HG03565 (cell line): ENCODE measurements at regions not wholly inside any gene's neighbourhood (a gene's known extent, or its start where the extent isn't known, plus 50 kb on each side); places are given as distances from the start of the nearest gene placed in this dataset.

Source experiments
- ATAC-seq: cut with Tn5 transposase; IDR thresholded peaks from one replicate; pipeline ENCODE4 v1.9.1; 2021; ENCODE audit warnings: mild to moderate bottlenecking, moderate library complexity; ENCODE audit not compliant: unreplicated experiment

DNA sequence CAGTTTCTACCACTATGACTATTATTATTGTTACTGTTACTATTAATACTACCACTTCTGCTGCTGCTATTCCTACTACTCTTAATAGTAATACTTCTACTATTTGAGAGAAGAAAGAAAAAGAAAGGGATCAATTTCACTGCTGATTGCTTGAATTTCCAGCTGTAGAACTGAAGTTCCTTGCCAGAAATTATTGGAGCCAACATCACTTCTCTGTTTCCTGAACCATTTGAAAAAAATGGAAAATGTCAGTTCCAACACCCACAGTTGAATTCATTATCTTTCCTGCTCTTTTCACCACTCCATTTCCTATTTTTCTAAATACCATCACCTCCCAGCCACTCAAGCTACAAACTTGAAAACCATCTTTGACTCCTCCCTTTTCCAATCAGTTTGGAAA is 54.1 kb upstream of the PIK3C2G start:
- ATAC-seq: no peak

DNA sequence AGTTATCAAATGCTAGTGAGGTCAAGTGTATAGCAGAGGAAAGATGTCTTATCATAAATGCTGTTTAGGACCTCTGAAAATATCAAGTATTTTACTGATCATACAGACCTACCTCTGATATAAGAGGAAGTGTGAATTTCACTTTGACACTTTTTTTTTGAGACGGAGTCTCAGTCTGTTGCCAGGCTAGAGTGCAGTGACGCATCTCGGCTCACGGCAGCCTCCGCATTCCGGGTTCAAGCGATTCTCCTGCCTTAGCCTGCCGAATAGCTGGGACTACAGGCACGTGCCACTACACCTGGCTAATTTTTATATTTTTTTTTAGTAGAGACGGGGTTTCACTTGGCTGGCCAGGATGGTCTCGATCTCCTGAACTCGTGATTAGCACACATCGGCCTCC is 55.1 kb upstream of the PIK3C2G start:
- ATAC-seq: no peak

DNA sequence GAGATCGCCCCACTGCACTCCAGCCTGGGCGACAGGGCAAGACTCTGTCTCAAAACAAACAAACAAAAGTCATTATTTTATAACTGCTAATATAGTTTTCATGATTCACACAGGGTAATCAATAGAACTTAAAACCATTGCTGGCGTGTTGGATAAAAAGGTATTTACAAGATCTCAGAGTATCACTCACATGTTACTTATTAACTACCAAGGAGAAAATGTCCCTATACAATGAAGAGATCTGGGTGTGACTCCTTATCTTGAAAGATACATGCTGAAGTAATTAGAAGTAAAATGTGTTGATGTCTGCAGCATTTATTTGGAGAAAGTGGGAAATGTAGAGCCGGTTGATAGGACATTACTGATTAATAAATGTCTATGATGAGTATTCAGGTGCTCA is 57.3 kb upstream of the PIK3C2G start:
- ATAC-seq: no peak

- no peak for ATAC-seq
Observed at GRCh38 chr12:18192119-18192518, 69.2 kb upstream of the PIK3C2G start.

DNA sequence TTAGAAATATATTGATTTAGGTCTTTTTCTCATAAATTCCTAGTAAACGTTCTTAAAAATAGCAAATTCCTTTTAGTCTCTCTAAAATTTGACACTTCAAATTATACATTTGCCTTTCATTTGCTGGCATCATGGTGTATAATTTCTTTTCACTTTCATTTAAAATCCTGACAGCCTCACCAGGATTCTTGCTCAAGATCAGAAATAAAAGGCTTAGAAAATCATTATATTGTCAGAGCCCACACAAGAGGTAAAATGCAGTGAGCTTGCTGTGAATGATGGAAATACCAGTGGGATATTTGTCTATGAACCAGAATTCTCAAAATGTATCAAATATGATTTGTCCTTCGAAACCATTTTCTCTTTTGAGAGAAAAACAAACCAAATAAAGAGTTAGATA is 78.2 kb upstream of the PIK3C2G start:
- no peak for ATAC-seq

DNA sequence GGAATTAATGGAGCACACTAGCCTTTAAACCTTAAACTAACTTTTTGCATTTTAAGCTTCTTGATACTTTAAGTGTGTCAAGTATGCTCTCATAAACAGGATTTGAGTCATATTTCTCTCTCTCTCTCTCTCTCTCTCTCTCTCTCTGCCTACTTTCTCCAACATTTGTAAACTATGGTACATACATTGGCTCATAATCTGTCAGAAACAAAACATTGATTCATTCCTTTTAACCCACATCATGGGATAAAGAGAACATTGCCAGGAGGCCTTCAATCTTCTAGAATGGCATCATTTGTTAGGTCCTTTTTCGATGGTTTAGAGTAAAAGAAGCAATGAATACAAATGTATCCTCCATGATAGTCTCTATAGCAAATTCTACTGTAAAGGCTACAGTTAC is 81.6 kb upstream of the RERGL start:
- ATAC-seq: no peak

- ATAC-seq: no peak
Observed at GRCh38 chr12:18168016-18168415, 78.0 kb upstream of the RERGL start.

- ATAC-seq: no peak
Observed at GRCh38 chr12:18165889-18166288, 75.9 kb upstream of the RERGL start.

- peak; percentile 98 for ATAC-seq
Observed at GRCh38 chr12:18165422-18165871, 75.5 kb upstream of the RERGL start.

DNA sequence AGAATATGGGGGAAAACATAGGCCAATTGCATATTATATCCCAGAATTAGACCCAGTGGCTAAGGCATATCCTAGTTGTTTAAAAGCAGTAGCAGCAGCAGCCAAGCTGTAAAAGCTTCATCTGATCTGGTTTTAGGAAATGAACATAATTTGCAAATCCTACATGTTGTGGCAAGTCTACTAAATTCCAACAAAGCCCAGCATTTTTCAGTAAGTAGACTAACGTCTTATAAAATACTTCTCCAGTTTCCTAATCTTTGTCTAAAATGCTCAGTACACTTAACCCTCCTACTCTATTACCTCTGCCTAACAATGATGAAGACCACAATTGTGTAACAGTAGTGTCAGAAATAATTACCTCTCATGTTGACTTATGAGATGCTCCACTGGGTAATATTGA is 70.9 kb upstream of the RERGL start:
- no peak for ATAC-seq

DNA sequence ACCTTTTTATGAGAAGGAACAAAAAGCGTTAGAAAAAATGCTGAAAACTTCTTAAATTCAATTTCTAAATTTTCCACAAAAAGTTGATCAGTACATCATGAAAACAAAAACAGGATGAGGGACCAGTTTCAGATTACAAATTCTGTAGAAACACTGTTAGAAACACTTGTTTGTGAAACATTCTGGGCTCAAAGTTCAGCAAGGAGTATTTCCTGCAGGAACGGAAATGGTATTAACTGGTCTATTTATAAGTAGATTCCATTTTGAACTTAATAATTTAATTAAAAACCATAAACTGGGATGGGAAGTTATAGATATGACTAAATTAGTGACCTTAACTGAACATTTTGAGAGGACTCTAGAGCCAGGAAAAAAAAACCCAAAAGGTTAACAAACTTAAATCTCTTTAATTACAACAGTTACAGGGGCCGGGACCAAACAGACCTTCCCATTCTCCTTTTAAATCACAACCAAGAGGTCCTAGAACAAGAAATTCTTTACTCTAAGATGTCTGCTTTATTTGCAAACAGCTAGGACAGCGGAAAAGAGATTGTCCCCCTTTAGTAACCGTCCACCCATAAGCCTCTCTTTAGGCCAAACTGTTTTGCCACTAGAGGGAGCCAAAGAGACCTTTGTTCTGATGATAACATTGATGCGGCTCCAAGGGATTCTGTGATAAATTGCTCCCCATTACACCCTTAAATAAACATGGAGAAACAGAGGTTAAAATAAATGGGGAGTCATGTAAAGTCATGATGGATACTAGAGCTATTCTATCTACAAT is 69.0 kb upstream of the RERGL start:
- ATAC-seq: peak; percentile 63

- ATAC-seq: no peak
Observed at GRCh38 chr12:18153826-18154225, 63.8 kb upstream of the RERGL start.

GRCh38 chr12:18151036-18151435 is 61.0 kb upstream of the RERGL start:
- ATAC-seq: no peak

GRCh38 chr12:18148961-18149360 is 59.0 kb upstream of the RERGL start:
- no peak for ATAC-seq

- no peak for ATAC-seq
Observed at GRCh38 chr12:18146363-18146762, 56.4 kb upstream of the RERGL start.

GRCh38 chr12:18145924-18146323 is 55.9 kb upstream of the RERGL start:
- ATAC-seq: no peak

DNA sequence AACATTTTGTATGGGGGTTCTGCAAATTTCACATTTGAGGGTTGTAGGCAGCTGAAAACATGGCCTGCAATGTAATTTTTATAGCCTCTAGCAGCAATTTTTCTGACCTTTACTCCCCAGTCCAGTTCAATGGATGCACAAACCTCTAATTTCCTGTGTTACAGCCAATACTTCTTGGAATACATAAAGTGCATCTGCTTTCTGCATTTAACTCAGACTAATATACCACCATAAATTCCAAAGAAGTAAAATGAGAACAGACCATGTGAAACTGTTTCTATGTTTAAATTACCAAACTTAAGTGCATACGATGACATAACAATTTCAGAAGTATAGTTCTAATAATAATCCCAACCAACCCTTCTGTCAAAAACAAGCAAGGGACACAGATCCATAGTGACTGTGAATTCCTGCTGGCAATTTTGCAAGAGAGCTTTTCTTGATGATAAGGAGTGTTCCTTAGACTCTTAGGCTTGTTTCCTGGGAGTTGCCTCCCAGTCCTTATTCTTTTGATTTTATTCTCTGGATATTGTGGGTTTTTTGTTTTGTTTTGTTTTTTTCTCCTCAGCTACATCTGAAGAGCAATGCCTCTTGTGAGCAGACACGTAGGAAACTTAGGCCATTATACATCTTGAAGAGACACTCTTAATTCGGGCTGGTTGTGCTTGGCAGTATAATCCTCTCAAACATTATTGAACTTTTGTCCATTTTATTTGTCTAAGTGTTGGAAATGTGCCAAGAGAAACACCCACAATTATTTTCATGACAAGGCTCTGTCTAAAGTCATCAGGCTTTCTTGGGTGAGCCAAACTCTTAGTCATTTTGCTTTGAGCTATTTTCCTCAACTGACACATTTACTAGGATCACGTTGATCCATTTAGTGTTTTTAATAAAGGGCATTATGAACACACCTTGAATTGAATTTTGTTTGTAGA is 51.3 kb upstream of the RERGL start:
- ATAC-seq: no peak

- ATAC-seq: no peak
Observed at GRCh38 chr12:18139989-18140596, 50.1 kb upstream of the RERGL start.
